ENCODE measurements at regions not wholly inside any gene's neighbourhood (a gene's known extent, or its start where the extent isn't known, plus 50 kb on each side); places are given as distances from the start of the nearest gene placed in this dataset.

DNA sequence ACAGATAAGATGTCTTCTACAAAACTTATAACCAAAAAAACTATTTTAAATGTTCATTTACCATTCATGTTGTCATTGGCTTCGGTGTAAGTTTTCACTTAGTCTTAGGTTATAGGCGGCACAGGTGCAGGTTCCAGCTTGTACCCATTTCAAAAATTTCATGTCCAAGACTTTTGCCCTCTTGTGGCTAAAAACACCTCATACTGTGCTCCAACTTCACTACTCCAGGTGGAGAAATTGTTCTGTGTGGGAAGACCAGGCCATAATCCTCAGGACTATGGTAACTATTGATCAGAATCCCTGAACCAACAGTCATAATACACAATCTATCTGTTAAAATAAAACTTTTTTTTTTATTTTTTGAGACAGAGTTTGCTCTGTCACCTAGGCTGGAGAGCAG, 95.2 kb upstream of the ATP11B start:
- H3K27me3 ChIP-seq: no peaks in the 10 kb centered on the region
- DNase-seq (no peak), ATAC-seq (no peak)
- no peak for TF ChIP-seq CTCF (IDR thresholded peaks at IDR 0.05)
- TF ChIP-seq POLR2A (IDR thresholded peaks at IDR 0.05): no peak
- intact Hi-C loops (cut with DNase I): no loop called here
- H3K9me3 ChIP-seq: no peaks in the 10 kb centered on the region
- H3K36me3 ChIP-seq (replicated peaks in 1 of 2; ENCODE audit: insufficient read depth in 1 of 2, low read depth in 2 of 2): no peaks in the 10 kb centered on the region
- no peaks in the 10 kb centered on the region for H3K4me1 ChIP-seq
- no peak overlapping the region for H3K4me3 ChIP-seq
- WGBS, 2 donors: 90 to 92% methylated on average over 2 of the region's 2 CpGs
- no peak overlapping the region for H3K27ac ChIP-seq

DNA sequence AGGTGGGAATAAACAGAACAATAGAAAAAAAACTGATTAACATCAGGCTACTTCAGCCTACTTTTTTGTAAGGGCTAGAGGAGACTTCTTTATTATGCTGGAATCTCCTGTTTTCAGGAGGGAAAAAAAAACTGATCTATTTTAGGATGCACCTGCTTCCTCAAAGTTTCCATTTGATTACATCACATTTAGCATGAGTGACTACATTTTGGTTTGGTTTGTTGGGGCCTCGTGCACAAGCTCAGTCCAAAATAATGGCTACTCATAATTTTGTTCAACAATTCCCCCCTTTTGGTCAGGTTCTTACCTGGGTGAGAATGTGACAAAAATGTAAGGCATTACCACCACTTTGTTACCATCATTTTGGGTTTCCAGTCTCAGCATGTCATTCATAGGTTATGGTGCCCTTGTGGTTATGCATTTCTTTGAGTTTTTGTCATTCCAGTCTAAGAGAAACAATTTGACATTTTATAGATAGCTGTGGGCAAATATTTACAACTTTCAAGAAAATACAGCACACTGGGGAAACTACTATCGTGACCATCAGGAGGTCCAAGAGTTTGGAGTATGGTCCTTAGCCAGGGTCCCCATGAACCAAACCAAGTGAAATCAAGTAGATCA, 93.6 kb upstream of the ATP11B start:
- Histone ChIP-seq H3K36me3 (replicated peaks in 1 of 2; ENCODE audit: insufficient read depth in 1 of 2, low read depth in 2 of 2) (no peaks in the 10 kb centered on the region), H3K27me3 (no peaks in the 10 kb centered on the region), H3K9me3 (no peaks in the 10 kb centered on the region), H3K27ac (no peak overlapping the region), H3K4me1 (no peaks in the 10 kb centered on the region), H3K4me3 (no peak overlapping the region)
- TF ChIP-seq CTCF (IDR thresholded peaks at IDR 0.05) (no peak), POLR2A (IDR thresholded peaks at IDR 0.05) (no peak)
- DNase-seq: no peak
- WGBS, 2 donors: 73 to 81% methylated on average over 2 of the region's 2 CpGs
- no peak for ATAC-seq
- intact Hi-C loops (cut with DNase I): no loop called here

GRCh38 chr3:182702216-182702615, 91.1 kb upstream of the ATP11B start:
- no peak overlapping the region for H3K27ac ChIP-seq
- no peak overlapping the region for H3K4me3 ChIP-seq
- DNase-seq (no peak), ATAC-seq (no peak)
- H3K4me1 ChIP-seq: no peaks in the 10 kb centered on the region
- TF ChIP-seq POLR2A (IDR thresholded peaks at IDR 0.05) (no peak), CTCF (IDR thresholded peaks at IDR 0.05) (no peak)
- intact Hi-C loops (cut with DNase I): no loop called here
- H3K27me3 ChIP-seq: no peaks in the 10 kb centered on the region
- no peaks in the 10 kb centered on the region for H3K9me3 ChIP-seq
- WGBS, 2 donors: 44 to 62% methylated on average over 1 of the region's 1 CpG
- no peaks in the 10 kb centered on the region for H3K36me3 ChIP-seq (replicated peaks in 1 of 2; ENCODE audit: insufficient read depth in 1 of 2, low read depth in 2 of 2)

GRCh38 chr3:182703233-182703632, 90.1 kb upstream of the ATP11B start:
- Histone ChIP-seq H3K27me3 (no peaks in the 10 kb centered on the region), H3K27ac (no peak overlapping the region), H3K4me3 (no peak overlapping the region), H3K4me1 (no peaks in the 10 kb centered on the region), H3K9me3 (no peaks in the 10 kb centered on the region), H3K36me3 (replicated peaks in 1 of 2; ENCODE audit: insufficient read depth in 1 of 2, low read depth in 2 of 2) (no peaks in the 10 kb centered on the region)
- DNase-seq (no peak), ATAC-seq (no peak)
- TF ChIP-seq CTCF (IDR thresholded peaks at IDR 0.05): no peak
- no peak for TF ChIP-seq POLR2A (IDR thresholded peaks at IDR 0.05)
- intact Hi-C loops (cut with DNase I): no loop called here
- 78 to 100% methylated on average over 1 to 2 of the region's 2 CpGs for WGBS, 2 donors

DNA sequence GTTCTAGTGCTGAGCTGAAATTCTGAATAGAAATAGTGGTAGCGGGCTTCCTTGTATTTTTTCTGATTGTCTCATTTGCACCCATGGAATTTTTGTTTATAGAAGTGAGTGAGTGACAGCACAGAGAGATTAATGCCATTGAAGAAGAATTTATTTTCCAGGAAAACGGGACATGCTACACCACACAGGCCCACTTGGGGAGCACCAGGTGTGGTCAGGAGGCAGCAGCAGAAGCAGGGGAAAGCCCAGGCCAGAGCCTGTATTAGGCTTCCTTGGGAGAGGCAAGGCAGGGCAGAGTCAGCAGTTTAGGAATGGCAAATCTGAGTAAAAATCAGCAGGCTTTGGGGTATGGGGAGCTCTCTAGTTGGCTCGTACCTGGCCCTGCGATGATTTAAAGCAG, 88.4 kb upstream of the ATP11B start:
- ATAC-seq: no peak
- no peaks in the 10 kb centered on the region for H3K36me3 ChIP-seq (replicated peaks in 1 of 2; ENCODE audit: insufficient read depth in 1 of 2, low read depth in 2 of 2)
- TF ChIP-seq CTCF (IDR thresholded peaks at IDR 0.05): no peak
- no peak for TF ChIP-seq POLR2A (IDR thresholded peaks at IDR 0.05)
- no peaks in the 10 kb centered on the region for H3K4me1 ChIP-seq
- H3K27ac ChIP-seq: no peak overlapping the region
- no peaks in the 10 kb centered on the region for H3K27me3 ChIP-seq
- no peaks in the 10 kb centered on the region for H3K9me3 ChIP-seq
- 71 to 79% methylated on average over 4 of the region's 4 CpGs for WGBS, 2 donors
- H3K4me3 ChIP-seq: no peak overlapping the region
- intact Hi-C loops (cut with DNase I): no loop called here
- no peak for DNase-seq

Measured in body of pancreas (tissue), 4 donors.